Liver (tissue), 8 donors: ENCODE measurements at regions not wholly inside any gene's neighbourhood (a gene's known extent, or its start where the extent isn't known, plus 50 kb on each side); places are given as distances from the start of the nearest gene placed in this dataset.

Experiments
- DNase-seq: peaks from one replicate; pipeline ENCODE4 v3.0.0-alpha.2; 2017; ENCODE audit warnings: low spot score
- H3K27ac ChIP-seq, 2 donors: one replicate each; pipeline ENCODE4 v1.7.0; 2013; ENCODE audit warnings: inconsistent platforms in 2 of 2, low read length in 2 of 2, control low read depth in 1 of 2, low read depth in 1 of 2, mild to moderate bottlenecking in 1 of 2
- H3K27me3 ChIP-seq, 4 donors: one replicate each; pipeline versions ENCODE4 v1.6.1 to v1.7.0; 2013; ENCODE audit warnings: low read length in 3 of 4, inconsistent platforms in 1 of 4, mild to moderate bottlenecking in 1 of 4, moderate library complexity in 1 of 4; ENCODE audit not compliant: control insufficient read depth in 4 of 4, insufficient read depth in 4 of 4
- H3K36me3 ChIP-seq, 4 donors: one replicate each; pipeline versions ENCODE4 v1.6.1 to v1.7.0; 2013; ENCODE audit warnings: low read length in 3 of 4, mild to moderate bottlenecking in 3 of 4, low read depth in 1 of 4, moderate library complexity in 1 of 4; ENCODE audit not compliant: control insufficient read depth in 4 of 4, insufficient read depth in 3 of 4
- H3K4me1 ChIP-seq, 4 donors: one replicate each; pipeline versions ENCODE4 v1.6.1 to v1.7.0; 2013; ENCODE audit warnings: low read length in 3 of 4, mild to moderate bottlenecking in 3 of 4, moderate library complexity in 1 of 4; ENCODE audit not compliant: control insufficient read depth in 4 of 4, insufficient read depth in 4 of 4
- H3K4me3 ChIP-seq, 3 donors: one replicate each; pipeline versions ENCODE4 v1.6.1 to v1.7.0; 2013; ENCODE audit warnings: low read length in 3 of 3, control low read depth in 1 of 3, low read depth in 1 of 3, mild to moderate bottlenecking in 1 of 3
- H3K9ac ChIP-seq, 2 donors: one replicate each; pipeline ENCODE4 v1.7.0; 2013; ENCODE audit warnings: low read length in 2 of 2, mild to moderate bottlenecking in 2 of 2, moderate library complexity in 2 of 2, control low read depth in 1 of 2, low read depth in 1 of 2
- H3K9me3 ChIP-seq, 4 donors: one replicate each; pipeline versions ENCODE4 v1.6.1 to v1.7.0; 2013; ENCODE audit warnings: low read length in 3 of 4; ENCODE audit not compliant: control insufficient read depth in 4 of 4
- FOXA1 ChIP-seq: IDR thresholded peaks from 2 replicates; pipeline ENCODE4 v1.6.1; 2016; ENCODE audit warnings: antibody characterized with exemption
- GABPA ChIP-seq, 2 donors: IDR thresholded peaks in 1 of 2; conservative IDR thresholded peaks in 1 of 2; 2 replicates each; pipeline ENCODE4 v1.6.1; 2016; ENCODE audit warnings: antibody characterized with exemption in 2 of 2, mild to moderate bottlenecking in 1 of 2, moderate library complexity in 1 of 2
- HNF4A ChIP-seq, 2 donors: conservative IDR thresholded peaks; 2 replicates each; pipeline ENCODE4 v1.6.1; 2016; ENCODE audit warnings: antibody characterized with exemption in 2 of 2, mild to moderate bottlenecking in 2 of 2
- HNF4G ChIP-seq: IDR thresholded peaks from 2 replicates; pipeline ENCODE4 v1.6.1; 2016; ENCODE audit warnings: antibody characterized with exemption
- JUND ChIP-seq, 2 donors: IDR thresholded peaks; 2 replicates each; pipeline ENCODE4 v1.6.1; 2016; ENCODE audit warnings: antibody characterized with exemption in 2 of 2
- NR2F2 ChIP-seq: IDR thresholded peaks from 2 replicates; pipeline ENCODE4 v1.6.1; 2016; ENCODE audit warnings: antibody characterized with exemption
- RAD21 ChIP-seq, 2 donors: IDR thresholded peaks; 2 replicates each; pipeline ENCODE4 v1.6.1; 2016; ENCODE audit warnings: antibody characterized with exemption in 2 of 2, mild to moderate bottlenecking in 2 of 2
- RXRA ChIP-seq, 2 donors: IDR thresholded peaks; 2 replicates each; pipeline ENCODE4 v1.6.1; 2017 to 2018; ENCODE audit warnings: antibody characterized with exemption in 2 of 2, mild to moderate bottlenecking in 1 of 2
- SP1 ChIP-seq: IDR thresholded peaks from 2 replicates; pipeline ENCODE4 v1.6.1; 2018; ENCODE audit warnings: antibody characterized with exemption, mild to moderate bottlenecking
- TAF1 ChIP-seq: conservative IDR thresholded peaks from 2 replicates; pipeline ENCODE4 v1.6.1; 2016; ENCODE audit warnings: antibody characterized with exemption, mild to moderate bottlenecking
- YY1 ChIP-seq: IDR thresholded peaks from 2 replicates; pipeline ENCODE4 v1.6.1; 2016; ENCODE audit warnings: antibody characterized with exemption, mild to moderate bottlenecking
- WGBS: extraction: QIAGEN DNeasy Blood & Tissue Kit; methylation state at CpG from one replicate; pipeline ENCODE4 v1.1.7; 2013; 5-methylcytosine and 5-hydroxymethylcytosine counted together
- TF ChIP-seq, protein P1 (sequence below): IDR thresholded peaks from 2 replicates; pipeline ENCODE4 v1.6.1; 2016; ENCODE audit warnings: antibody characterized with exemption
- TF ChIP-seq, protein P2 (sequence below): IDR thresholded peaks from 2 replicates; pipeline ENCODE4 v1.6.1; 2016; ENCODE audit warnings: antibody characterized with exemption
- TF ChIP-seq, protein P3 (sequence below): fragments of 150-350 bp; IDR thresholded peaks from 2 replicates; pipeline ENCODE4 v1.5.1; 2017; ENCODE audit warnings: improper control_type of control experiment, low read depth, low read length; ENCODE audit not compliant: missing input control
- TF ChIP-seq, protein P4 (sequence below): IDR thresholded peaks from 2 replicates; pipeline ENCODE4 v1.6.1; 2016; ENCODE audit warnings: antibody characterized with exemption, mild to moderate bottlenecking
- donor health status: healthy.
- donor health status: healthy.
- donor health status: healthy.
- donor health status: healthy.
- donor health status: healthy.

DNA sequence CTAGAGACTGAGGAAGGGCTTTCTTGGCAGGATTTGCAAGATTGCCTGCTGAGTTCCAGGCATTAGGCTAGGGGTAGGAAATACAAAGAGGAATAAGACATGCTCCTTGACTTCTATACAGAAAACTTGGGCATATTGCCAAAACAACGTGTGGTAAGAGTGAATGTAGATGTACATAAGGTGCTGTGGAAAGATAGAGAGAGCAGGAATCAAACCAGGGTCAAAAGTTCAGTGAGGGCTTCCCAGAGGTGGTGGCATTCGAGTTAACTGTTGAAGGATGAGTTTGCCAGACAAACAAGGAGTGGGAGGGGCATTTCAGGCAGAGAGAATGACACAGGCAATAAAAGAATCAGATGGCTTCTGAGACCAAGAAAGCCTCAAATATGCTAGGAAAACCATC is 187.9 kb downstream of the KDR start:
- Histone ChIP-seq H3K36me3 (no peaks in the 10 kb centered on the region), H3K27me3 (no peaks in the 10 kb centered on the region), H3K27ac (no peak overlapping the region), H3K4me3 (no peak overlapping the region), H3K9me3 (no peaks in the 10 kb centered on the region), H3K9ac (no peak overlapping the region), H3K4me1 (no peaks in the 10 kb centered on the region)
- 9% methylated on average over 2 of the region's 2 CpGs for WGBS
- TF ChIP-seq, protein P1, sequence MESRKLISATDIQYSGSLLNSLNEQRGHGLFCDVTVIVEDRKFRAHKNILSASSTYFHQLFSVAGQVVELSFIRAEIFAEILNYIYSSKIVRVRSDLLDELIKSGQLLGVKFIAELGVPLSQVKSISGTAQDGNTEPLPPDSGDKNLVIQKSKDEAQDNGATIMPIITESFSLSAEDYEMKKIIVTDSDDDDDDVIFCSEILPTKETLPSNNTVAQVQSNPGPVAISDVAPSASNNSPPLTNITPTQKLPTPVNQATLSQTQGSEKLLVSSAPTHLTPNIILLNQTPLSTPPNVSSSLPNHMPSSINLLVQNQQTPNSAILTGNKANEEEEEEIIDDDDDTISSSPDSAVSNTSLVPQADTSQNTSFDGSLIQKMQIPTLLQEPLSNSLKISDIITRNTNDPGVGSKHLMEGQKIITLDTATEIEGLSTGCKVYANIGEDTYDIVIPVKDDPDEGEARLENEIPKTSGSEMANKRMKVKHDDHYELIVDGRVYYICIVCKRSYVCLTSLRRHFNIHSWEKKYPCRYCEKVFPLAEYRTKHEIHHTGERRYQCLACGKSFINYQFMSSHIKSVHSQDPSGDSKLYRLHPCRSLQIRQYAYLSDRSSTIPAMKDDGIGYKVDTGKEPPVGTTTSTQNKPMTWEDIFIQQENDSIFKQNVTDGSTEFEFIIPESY, result no peak
- TF ChIP-seq, protein P2, sequence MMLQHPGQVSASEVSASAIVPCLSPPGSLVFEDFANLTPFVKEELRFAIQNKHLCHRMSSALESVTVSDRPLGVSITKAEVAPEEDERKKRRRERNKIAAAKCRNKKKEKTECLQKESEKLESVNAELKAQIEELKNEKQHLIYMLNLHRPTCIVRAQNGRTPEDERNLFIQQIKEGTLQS, result no peak
- TF ChIP-seq YY1 (no peak), HNF4A (conservative IDR thresholded peaks at IDR 0.05) (no peak), TAF1 (no peak), JUND (IDR thresholded peaks at IDR 0.05) (no peak), RXRA (IDR thresholded peaks at IDR 0.05) (no peak), SP1 (no peak), HNF4G (no peak)
- no peak for DNase-seq

DNA sequence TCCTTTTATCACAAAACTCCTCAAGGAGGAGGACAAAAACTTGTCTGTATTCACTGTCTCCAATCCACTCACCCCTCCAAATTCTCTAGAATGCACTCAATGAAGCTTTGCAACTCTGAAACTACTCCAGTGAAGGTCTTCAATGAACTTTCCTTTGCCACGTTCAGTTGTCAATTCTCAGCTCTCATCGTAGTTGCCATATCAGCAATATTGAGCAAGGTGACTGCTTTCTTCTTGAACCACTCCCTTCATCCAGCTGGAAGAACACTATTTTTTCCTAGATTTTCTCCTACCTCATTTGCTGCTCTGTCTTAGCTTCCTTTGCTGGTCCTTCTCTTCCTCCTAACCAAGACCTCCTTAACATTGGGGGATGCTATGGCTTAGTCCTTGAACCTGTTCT is 191.8 kb downstream of the KDR start:
- TF ChIP-seq, protein P1, result no peak
- WGBS, result 92% methylated on average over 2 of the region's 2 CpGs
- Histone ChIP-seq H3K36me3 (no peaks in the 10 kb centered on the region), H3K4me1 (no peaks in the 10 kb centered on the region), H3K27ac (no peak overlapping the region), H3K27me3 (no peaks in the 10 kb centered on the region), H3K9ac (no peak overlapping the region), H3K4me3 (no peak overlapping the region), H3K9me3 (no peaks in the 10 kb centered on the region)
- no peak for DNase-seq

DNA sequence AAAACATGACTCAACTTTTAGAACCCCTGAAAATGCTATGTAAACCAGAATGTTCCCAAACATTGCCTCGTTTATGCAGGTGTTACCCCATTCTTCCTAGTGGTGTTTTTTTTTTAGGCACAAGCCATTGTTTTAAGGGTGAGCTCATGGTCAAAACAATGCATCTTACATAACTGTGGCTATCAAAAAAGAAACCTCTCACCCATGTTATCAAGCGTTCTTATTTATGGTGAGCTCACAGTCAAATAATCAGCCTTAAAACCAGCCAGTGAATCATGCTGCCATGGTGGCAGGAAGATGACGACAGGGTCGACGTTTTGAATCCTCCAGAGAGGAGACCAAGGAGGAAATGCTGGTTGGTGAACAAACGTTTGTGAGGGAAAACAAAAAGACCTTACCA is 195.2 kb downstream of the KDR start:
- no peaks in the 10 kb centered on the region for H3K9me3 ChIP-seq
- 45% methylated on average over 6 of the region's 6 CpGs for WGBS
- H3K27me3 ChIP-seq, result no peaks in the 10 kb centered on the region
- DNase-seq, result no peak
- no peaks in the 10 kb centered on the region for H3K36me3 ChIP-seq
- H3K27ac ChIP-seq, result no peak overlapping the region
- no peak overlapping the region for H3K9ac ChIP-seq
- no peak overlapping the region for H3K4me3 ChIP-seq
- TF ChIP-seq RXRA (IDR thresholded peaks at IDR 0.05) (no peak), GABPA (IDR thresholded peaks at IDR 0.05 in 1 of 2, conservative IDR thresholded peaks at IDR 0.05 in 1 of 2) (no peak), NR2F2 (no peak), RAD21 (IDR thresholded peaks at IDR 0.05) (no peak), HNF4A (conservative IDR thresholded peaks at IDR 0.05) (no peak), FOXA1 (no peak), JUND (IDR thresholded peaks at IDR 0.05) (no peak)
- TF ChIP-seq, protein P1, result no peak
- TF ChIP-seq, protein P3, sequence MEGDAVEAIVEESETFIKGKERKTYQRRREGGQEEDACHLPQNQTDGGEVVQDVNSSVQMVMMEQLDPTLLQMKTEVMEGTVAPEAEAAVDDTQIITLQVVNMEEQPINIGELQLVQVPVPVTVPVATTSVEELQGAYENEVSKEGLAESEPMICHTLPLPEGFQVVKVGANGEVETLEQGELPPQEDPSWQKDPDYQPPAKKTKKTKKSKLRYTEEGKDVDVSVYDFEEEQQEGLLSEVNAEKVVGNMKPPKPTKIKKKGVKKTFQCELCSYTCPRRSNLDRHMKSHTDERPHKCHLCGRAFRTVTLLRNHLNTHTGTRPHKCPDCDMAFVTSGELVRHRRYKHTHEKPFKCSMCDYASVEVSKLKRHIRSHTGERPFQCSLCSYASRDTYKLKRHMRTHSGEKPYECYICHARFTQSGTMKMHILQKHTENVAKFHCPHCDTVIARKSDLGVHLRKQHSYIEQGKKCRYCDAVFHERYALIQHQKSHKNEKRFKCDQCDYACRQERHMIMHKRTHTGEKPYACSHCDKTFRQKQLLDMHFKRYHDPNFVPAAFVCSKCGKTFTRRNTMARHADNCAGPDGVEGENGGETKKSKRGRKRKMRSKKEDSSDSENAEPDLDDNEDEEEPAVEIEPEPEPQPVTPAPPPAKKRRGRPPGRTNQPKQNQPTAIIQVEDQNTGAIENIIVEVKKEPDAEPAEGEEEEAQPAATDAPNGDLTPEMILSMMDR, result no peak
- TF ChIP-seq, protein P2, result no peak
- TF ChIP-seq, protein P4, sequence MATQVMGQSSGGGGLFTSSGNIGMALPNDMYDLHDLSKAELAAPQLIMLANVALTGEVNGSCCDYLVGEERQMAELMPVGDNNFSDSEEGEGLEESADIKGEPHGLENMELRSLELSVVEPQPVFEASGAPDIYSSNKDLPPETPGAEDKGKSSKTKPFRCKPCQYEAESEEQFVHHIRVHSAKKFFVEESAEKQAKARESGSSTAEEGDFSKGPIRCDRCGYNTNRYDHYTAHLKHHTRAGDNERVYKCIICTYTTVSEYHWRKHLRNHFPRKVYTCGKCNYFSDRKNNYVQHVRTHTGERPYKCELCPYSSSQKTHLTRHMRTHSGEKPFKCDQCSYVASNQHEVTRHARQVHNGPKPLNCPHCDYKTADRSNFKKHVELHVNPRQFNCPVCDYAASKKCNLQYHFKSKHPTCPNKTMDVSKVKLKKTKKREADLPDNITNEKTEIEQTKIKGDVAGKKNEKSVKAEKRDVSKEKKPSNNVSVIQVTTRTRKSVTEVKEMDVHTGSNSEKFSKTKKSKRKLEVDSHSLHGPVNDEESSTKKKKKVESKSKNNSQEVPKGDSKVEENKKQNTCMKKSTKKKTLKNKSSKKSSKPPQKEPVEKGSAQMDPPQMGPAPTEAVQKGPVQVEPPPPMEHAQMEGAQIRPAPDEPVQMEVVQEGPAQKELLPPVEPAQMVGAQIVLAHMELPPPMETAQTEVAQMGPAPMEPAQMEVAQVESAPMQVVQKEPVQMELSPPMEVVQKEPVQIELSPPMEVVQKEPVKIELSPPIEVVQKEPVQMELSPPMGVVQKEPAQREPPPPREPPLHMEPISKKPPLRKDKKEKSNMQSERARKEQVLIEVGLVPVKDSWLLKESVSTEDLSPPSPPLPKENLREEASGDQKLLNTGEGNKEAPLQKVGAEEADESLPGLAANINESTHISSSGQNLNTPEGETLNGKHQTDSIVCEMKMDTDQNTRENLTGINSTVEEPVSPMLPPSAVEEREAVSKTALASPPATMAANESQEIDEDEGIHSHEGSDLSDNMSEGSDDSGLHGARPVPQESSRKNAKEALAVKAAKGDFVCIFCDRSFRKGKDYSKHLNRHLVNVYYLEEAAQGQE, result no peak
- no peaks in the 10 kb centered on the region for H3K4me1 ChIP-seq
